LNCAP (cell line): ENCODE measurements at regions not wholly inside any gene's neighbourhood (a gene's known extent, or its start where the extent isn't known, plus 50 kb on each side); places are given as distances from the start of the nearest gene placed in this dataset.

ENCODE experiments used
- TF ChIP-seq, protein P1 (sequence below): fragments of 450-650 bp; IDR thresholded peaks from 2 replicates; pipeline ENCODE4 v1.5.1; 2017; ENCODE audit warnings: mild to moderate bottlenecking

DNA sequence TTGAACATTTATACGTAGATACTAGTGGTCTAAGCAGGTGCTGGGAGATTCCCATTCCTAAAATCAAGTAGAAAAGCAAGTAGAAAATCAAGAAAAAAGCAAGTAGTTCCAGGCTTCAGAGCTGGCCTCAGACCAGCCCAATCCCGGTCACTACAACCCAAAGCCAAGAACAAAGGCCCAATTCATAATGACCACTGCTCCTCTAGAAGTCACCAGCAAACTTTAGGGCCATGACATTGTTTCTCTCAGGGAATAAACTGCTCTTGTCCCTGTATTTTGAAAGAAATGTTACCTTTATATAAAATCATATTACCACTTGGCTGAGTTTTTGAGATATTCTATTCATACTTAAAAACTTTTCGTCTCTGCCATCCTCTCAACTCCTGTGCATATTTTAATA lies 106.3 kb upstream of the IL12A start:
- TF ChIP-seq, protein P1, sequence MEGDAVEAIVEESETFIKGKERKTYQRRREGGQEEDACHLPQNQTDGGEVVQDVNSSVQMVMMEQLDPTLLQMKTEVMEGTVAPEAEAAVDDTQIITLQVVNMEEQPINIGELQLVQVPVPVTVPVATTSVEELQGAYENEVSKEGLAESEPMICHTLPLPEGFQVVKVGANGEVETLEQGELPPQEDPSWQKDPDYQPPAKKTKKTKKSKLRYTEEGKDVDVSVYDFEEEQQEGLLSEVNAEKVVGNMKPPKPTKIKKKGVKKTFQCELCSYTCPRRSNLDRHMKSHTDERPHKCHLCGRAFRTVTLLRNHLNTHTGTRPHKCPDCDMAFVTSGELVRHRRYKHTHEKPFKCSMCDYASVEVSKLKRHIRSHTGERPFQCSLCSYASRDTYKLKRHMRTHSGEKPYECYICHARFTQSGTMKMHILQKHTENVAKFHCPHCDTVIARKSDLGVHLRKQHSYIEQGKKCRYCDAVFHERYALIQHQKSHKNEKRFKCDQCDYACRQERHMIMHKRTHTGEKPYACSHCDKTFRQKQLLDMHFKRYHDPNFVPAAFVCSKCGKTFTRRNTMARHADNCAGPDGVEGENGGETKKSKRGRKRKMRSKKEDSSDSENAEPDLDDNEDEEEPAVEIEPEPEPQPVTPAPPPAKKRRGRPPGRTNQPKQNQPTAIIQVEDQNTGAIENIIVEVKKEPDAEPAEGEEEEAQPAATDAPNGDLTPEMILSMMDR: no peak

DNA sequence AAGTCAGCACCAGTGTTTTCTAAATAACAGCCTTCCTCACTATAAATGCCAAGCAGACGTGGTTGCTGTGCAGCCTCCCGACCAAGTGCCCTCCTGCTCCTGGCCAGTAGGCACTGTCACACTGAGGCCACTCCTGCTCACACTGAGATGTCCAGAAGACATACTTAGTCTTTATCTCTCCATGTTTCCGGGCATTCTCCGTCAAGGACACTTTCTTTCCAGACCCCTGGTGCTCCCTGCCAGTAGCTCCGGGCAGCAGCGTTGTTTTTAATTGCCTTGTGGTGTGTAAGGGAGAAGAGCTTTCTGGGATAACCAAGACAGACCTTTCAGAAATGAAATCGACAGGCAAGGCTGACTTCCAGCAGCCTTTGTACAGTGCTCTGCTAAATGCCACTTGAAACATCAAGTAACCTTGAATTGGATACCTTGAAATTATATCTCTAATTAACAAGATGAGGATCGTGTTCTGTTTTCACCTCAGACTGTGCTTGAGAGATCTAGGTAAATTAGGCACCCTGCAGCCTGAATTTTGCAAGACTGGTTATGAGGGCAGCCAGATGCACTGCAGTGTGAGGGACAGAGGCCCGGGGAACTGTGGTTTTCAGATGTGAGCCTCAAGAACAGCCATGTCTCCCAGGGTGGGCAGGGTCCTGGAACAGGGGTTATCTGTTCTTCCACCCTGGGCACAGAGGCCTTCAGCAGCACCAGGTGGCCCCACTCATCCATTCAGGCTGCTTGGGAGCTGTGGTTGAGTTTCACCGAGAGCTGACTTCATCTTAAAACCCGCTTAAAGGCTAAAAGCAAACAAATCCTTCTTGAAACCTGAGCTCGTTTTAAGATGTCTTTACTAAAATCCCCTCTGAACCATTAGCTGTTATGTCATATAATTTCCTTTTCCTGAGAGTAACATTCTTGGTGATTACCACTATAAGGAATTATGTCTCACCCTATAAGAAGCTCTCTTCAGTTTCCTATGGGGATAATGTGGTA lies 105.5 kb upstream of the IL12A start:
- TF ChIP-seq, protein P1: no peak

DNA sequence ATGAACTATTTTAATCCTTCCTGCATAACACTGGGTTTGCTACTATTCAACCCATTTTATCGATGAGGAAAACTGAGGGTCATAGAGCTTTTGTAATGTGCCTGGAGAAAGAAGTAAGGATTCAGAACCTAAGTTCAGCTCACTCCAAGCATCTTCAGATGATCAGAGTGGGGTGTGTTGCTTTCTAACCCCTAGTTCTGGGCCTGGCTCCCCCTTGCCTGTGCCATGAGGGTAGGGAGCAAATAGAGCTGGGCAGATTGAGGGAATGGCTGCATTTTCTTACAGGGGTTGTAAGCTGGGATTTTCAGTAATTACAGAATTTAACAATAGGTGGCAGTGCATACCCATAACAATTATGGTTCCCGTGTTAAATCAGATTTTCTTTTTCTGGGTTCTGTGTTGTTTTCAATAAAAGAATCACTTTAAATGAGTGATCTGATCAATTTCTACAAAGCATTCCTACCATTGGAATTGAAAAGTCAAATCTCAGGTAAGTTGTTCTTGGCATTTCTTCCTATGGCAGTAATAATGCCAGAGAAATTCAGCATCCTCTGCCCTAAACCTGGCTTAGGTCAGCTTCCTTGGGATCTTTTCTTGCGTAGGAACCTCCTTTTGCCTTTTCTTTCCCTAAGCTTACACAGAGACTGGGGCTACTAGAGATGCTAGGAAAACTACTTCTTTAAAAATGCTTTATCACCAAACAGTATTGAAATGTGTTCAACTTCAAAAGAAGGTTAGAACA lies 103.8 kb upstream of the IL12A start:
- TF ChIP-seq, protein P1: peak; percentile 59

DNA sequence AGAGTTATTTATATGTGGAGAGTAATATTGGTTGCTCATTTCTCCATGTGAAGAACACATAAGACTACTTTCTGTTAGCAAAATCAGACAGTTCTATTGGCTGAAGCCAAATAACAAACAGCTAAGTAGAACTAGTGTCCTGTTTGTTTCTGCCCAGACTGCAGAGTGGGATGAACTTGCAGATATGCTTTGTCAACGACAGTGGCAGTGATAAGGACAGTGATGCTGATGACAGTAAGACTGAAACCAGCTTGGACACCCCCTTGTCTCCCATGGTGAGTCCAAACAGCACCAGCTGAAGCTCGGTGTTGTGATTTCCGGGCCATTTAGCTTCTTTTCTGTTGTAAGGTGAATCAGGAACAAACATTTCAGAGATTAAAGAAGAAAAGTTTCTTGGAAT lies 102.6 kb upstream of the IL12A start:
- TF ChIP-seq, protein P1: no peak

DNA sequence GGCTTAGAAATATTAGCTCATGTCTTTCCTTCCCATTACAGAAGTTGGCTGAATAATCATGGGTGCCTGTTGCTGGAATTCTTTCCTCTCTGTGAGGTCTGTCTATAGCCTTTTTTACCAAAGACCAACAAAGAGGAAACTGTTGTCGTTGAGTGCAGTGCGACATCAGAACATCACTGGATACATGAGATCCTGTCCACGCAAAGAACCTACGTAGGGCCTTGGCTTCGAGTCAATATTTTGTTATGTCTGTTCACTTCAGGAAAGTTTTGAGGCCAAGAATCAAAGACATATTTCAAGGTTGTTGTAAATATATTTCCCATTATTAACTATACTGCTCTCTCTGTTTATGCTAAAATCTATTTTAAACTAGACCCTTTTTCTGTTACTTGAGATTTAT lies 101.5 kb upstream of the IL12A start:
- TF ChIP-seq, protein P1: no peak

DNA sequence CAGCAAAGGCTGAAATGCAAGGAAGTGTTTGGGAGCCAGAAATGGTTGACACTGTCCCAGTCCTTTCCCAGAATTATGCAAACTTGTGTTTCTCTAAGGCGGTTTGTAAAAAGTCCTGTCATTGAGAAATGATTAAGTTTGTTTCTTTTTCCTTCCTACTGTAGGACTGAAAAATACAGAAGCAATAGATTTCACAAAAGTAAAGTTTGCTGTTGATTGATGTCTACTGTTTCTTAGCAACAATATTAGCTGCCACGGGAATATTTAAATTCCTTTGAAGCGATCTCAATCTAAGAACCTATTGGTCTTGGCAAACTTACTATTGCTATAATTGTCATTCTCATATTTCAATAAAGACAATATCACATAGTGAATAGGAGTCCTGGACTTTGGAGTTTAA lies 100.7 kb upstream of the IL12A start:
- TF ChIP-seq, protein P1: no peak

DNA sequence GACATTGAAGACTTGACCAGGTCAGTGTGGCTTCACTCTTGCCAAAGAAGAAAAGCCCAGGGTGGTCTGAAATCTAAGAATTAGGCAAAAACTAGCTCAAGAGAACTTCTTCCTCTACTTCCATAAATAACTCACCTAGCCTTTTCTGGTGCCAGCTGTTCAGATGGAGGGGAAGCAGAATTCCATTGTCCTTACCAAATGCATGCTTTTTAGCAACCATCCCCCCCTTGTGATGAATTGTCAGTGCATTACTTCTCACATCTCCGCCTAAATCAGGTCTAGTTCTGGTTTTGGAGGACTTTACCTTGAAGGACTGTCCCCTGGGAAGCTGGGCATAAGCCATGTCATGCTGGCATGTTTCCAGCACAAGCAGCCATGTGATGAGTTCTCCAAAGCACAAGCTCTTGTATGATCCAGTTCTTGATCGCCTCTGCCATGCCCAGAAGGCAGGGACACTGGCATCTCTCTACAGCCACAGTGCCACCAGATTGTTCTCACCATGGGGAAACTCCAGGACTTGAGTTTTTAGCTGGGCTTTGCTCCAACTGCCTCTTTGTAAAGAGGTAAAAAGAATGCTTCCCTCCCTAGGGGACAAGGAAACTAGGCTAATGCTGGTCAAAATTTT lies 96.4 kb upstream of the IL12A start:
- TF ChIP-seq, protein P1: no peak
